ENCODE measurements at regions not wholly inside any gene's neighbourhood (a gene's known extent, or its start where the extent isn't known, plus 50 kb on each side); places are given as distances from the start of the nearest gene placed in this dataset.
"Not testable (repeated sequence)": the region's sequence is repeated elsewhere in the genome, so short reads cannot be mapped to it uniquely, and the experiment has no call there.

GRCh38 chr6:145155873-145156782 is 579.2 kb downstream of the EPM2A start:
- H2AFZ ChIP-seq (ENCODE audit: low read length, unreplicated experiment): peak overlapping the region; percentile 82
- H3K79me2 ChIP-seq (ENCODE audit: control insufficient read depth, insufficient read depth, low read length, unreplicated experiment): no peaks in the 10 kb centered on the region
- H3K27me3 ChIP-seq (ENCODE audit: insufficient read depth, low read length): no peaks in the 10 kb centered on the region
- peaks cover 27% of the 10 kb centered on the region for H3K4me1 ChIP-seq (ENCODE audit: control insufficient read depth, insufficient read depth, low read length, unreplicated experiment)
- no peak overlapping the region for H3K4me3 ChIP-seq (ENCODE audit: low read depth, low read length)
- H3K27ac ChIP-seq (ENCODE audit: low read depth, low read length): peak overlapping the region; percentile 61
- no peaks in the 10 kb centered on the region for H3K36me3 ChIP-seq (ENCODE audit: insufficient read depth, low read length)

GRCh38 chr6:145158636-145159035 is 576.7 kb downstream of the EPM2A start:
- not testable (repeated sequence) for H2AFZ ChIP-seq (ENCODE audit: low read length, unreplicated experiment); H3K27ac ChIP-seq (ENCODE audit: low read depth, low read length); H3K4me3 ChIP-seq (ENCODE audit: low read depth, low read length); H3K79me2 ChIP-seq (ENCODE audit: control insufficient read depth, insufficient read depth, low read length, unreplicated experiment); H3K36me3 ChIP-seq (ENCODE audit: insufficient read depth, low read length); H3K27me3 ChIP-seq (ENCODE audit: insufficient read depth, low read length)
- peaks cover 20% of the 10 kb centered on the region for H3K4me1 ChIP-seq (ENCODE audit: control insufficient read depth, insufficient read depth, low read length, unreplicated experiment)

GRCh38 chr6:145159921-145160320 is 575.4 kb downstream of the EPM2A start:
- Histone ChIP-seq H3K4me1 (ENCODE audit: control insufficient read depth, insufficient read depth, low read length, unreplicated experiment) (peaks cover 16% of the 10 kb centered on the region), H3K36me3 (ENCODE audit: insufficient read depth, low read length) (no peaks in the 10 kb centered on the region), H3K4me3 (ENCODE audit: low read depth, low read length) (no peak overlapping the region), H3K27me3 (ENCODE audit: insufficient read depth, low read length) (no peaks in the 10 kb centered on the region), H3K27ac (ENCODE audit: low read depth, low read length) (no peak overlapping the region), H2AFZ (ENCODE audit: low read length, unreplicated experiment) (no peak overlapping the region), H3K79me2 (ENCODE audit: control insufficient read depth, insufficient read depth, low read length, unreplicated experiment) (no peaks in the 10 kb centered on the region)

GRCh38 chr6:145161501-145161900 is 573.8 kb downstream of the EPM2A start:
- Histone ChIP-seq H3K79me2 (ENCODE audit: control insufficient read depth, insufficient read depth, low read length, unreplicated experiment) (no peaks in the 10 kb centered on the region), H3K27me3 (ENCODE audit: insufficient read depth, low read length) (no peaks in the 10 kb centered on the region), H3K4me3 (ENCODE audit: low read depth, low read length) (no peak overlapping the region), H2AFZ (ENCODE audit: low read length, unreplicated experiment) (no peak overlapping the region), H3K4me1 (ENCODE audit: control insufficient read depth, insufficient read depth, low read length, unreplicated experiment) (peaks cover 1% of the 10 kb centered on the region), H3K36me3 (ENCODE audit: insufficient read depth, low read length) (no peaks in the 10 kb centered on the region), H3K27ac (ENCODE audit: low read depth, low read length) (no peak overlapping the region)

GRCh38 chr6:145169726-145170224 is 565.5 kb downstream of the EPM2A start:
- Histone ChIP-seq H2AFZ (ENCODE audit: low read length, unreplicated experiment) (no peak overlapping the region), H3K36me3 (ENCODE audit: insufficient read depth, low read length) (no peaks in the 10 kb centered on the region), H3K4me1 (ENCODE audit: control insufficient read depth, insufficient read depth, low read length, unreplicated experiment) (no peaks in the 10 kb centered on the region), H3K4me3 (ENCODE audit: low read depth, low read length) (no peak overlapping the region), H3K27me3 (ENCODE audit: insufficient read depth, low read length) (no peaks in the 10 kb centered on the region), H3K27ac (ENCODE audit: low read depth, low read length) (no peak overlapping the region), H3K79me2 (ENCODE audit: control insufficient read depth, insufficient read depth, low read length, unreplicated experiment) (no peaks in the 10 kb centered on the region)

- Histone ChIP-seq H3K36me3 (ENCODE audit: insufficient read depth, low read length) (no peaks in the 10 kb centered on the region), H3K4me3 (ENCODE audit: low read depth, low read length) (no peak overlapping the region), H3K27ac (ENCODE audit: low read depth, low read length) (no peak overlapping the region), H3K4me1 (ENCODE audit: control insufficient read depth, insufficient read depth, low read length, unreplicated experiment) (no peaks in the 10 kb centered on the region), H3K27me3 (ENCODE audit: insufficient read depth, low read length) (no peaks in the 10 kb centered on the region), H2AFZ (ENCODE audit: low read length, unreplicated experiment) (no peak overlapping the region), H3K79me2 (ENCODE audit: control insufficient read depth, insufficient read depth, low read length, unreplicated experiment) (no peaks in the 10 kb centered on the region)
Observed at GRCh38 chr6:145175470-145175869, 559.9 kb downstream of the EPM2A start.

GRCh38 chr6:145178391-145178790 is 556.9 kb downstream of the EPM2A start:
- Histone ChIP-seq H3K4me1 (ENCODE audit: control insufficient read depth, insufficient read depth, low read length, unreplicated experiment) (no peaks in the 10 kb centered on the region), H3K36me3 (ENCODE audit: insufficient read depth, low read length) (no peaks in the 10 kb centered on the region), H3K79me2 (ENCODE audit: control insufficient read depth, insufficient read depth, low read length, unreplicated experiment) (no peaks in the 10 kb centered on the region), H3K4me3 (ENCODE audit: low read depth, low read length) (no peak overlapping the region), H3K27ac (ENCODE audit: low read depth, low read length) (no peak overlapping the region), H2AFZ (ENCODE audit: low read length, unreplicated experiment) (no peak overlapping the region), H3K27me3 (ENCODE audit: insufficient read depth, low read length) (no peaks in the 10 kb centered on the region)

- Histone ChIP-seq H3K79me2 (ENCODE audit: control insufficient read depth, insufficient read depth, low read length, unreplicated experiment) (no peaks in the 10 kb centered on the region), H3K36me3 (ENCODE audit: insufficient read depth, low read length) (no peaks in the 10 kb centered on the region), H2AFZ (ENCODE audit: low read length, unreplicated experiment) (no peak overlapping the region), H3K4me1 (ENCODE audit: control insufficient read depth, insufficient read depth, low read length, unreplicated experiment) (no peaks in the 10 kb centered on the region), H3K4me3 (ENCODE audit: low read depth, low read length) (no peak overlapping the region), H3K27me3 (ENCODE audit: insufficient read depth, low read length) (no peaks in the 10 kb centered on the region), H3K27ac (ENCODE audit: low read depth, low read length) (no peak overlapping the region)
Observed at GRCh38 chr6:145187491-145188206, 547.7 kb downstream of the EPM2A start.

GRCh38 chr6:145189836-145190235 is 545.5 kb downstream of the EPM2A start:
- Histone ChIP-seq H3K36me3 (ENCODE audit: insufficient read depth, low read length) (no peaks in the 10 kb centered on the region), H2AFZ (ENCODE audit: low read length, unreplicated experiment) (peak overlapping the region; percentile 34), H3K4me3 (ENCODE audit: low read depth, low read length) (no peak overlapping the region), H3K27me3 (ENCODE audit: insufficient read depth, low read length) (no peaks in the 10 kb centered on the region), H3K4me1 (ENCODE audit: control insufficient read depth, insufficient read depth, low read length, unreplicated experiment) (no peaks in the 10 kb centered on the region), H3K79me2 (ENCODE audit: control insufficient read depth, insufficient read depth, low read length, unreplicated experiment) (no peaks in the 10 kb centered on the region), H3K27ac (ENCODE audit: low read depth, low read length) (no peak overlapping the region)

- Histone ChIP-seq H2AFZ (ENCODE audit: low read length, unreplicated experiment) (no peak overlapping the region), H3K27ac (ENCODE audit: low read depth, low read length) (no peak overlapping the region), H3K4me1 (ENCODE audit: control insufficient read depth, insufficient read depth, low read length, unreplicated experiment) (no peaks in the 10 kb centered on the region), H3K27me3 (ENCODE audit: insufficient read depth, low read length) (no peaks in the 10 kb centered on the region), H3K79me2 (ENCODE audit: control insufficient read depth, insufficient read depth, low read length, unreplicated experiment) (no peaks in the 10 kb centered on the region), H3K36me3 (ENCODE audit: insufficient read depth, low read length) (no peaks in the 10 kb centered on the region), H3K4me3 (ENCODE audit: low read depth, low read length) (no peak overlapping the region)
Observed at GRCh38 chr6:145194389-145194788, 540.9 kb downstream of the EPM2A start.

Data from ACC112 (cell line).